GM23248 (cell line): ENCODE measurements at regions not wholly inside any gene's neighbourhood (a gene's known extent, or its start where the extent isn't known, plus 50 kb on each side); places are given as distances from the start of the nearest gene placed in this dataset.

ENCODE experiments used
- DNase-seq: peaks from one replicate; pipeline ENCODE4 v3.0.0-alpha.2; 2015
- H2AFZ ChIP-seq: fragments of 200-600 bp; sonication (generic); 2 replicates; pipeline ENCODE4 v1.6.1; 2016; ENCODE audit warnings: antibody characterized with exemption
- H3F3A ChIP-seq: fragments of 200-600 bp; sonication (generic); 2 replicates; pipeline ENCODE4 v1.6.1; 2016; ENCODE audit warnings: mild to moderate bottlenecking, antibody characterized with exemption, mixed run types; ENCODE audit not compliant: insufficient read depth
- H3K27ac ChIP-seq: fragments of 200-600 bp; sonication (generic); 2 replicates; pipeline ENCODE4 v1.5.1; 2016; ENCODE audit warnings: mild to moderate bottlenecking
- H3K27me3 ChIP-seq: fragments of 200-600 bp; sonication (generic); replicated peaks from 2 replicates; pipeline ENCODE4 v1.6.1; 2016; ENCODE audit warnings: mild to moderate bottlenecking; ENCODE audit not compliant: insufficient read depth
- H3K36me3 ChIP-seq: fragments of 200-600 bp; sonication (generic); 2 replicates; pipeline ENCODE4 v1.6.1; 2016; ENCODE audit warnings: low read depth, mild to moderate bottlenecking
- H3K4me1 ChIP-seq: fragments of 200-600 bp; sonication (generic); 2 replicates; pipeline ENCODE4 v1.6.1; 2016; ENCODE audit warnings: mild to moderate bottlenecking; ENCODE audit not compliant: insufficient read depth
- H3K4me2 ChIP-seq: fragments of 200-600 bp; sonication (generic); one replicate; pipeline ENCODE4 v1.6.1; 2016; ENCODE audit warnings: mild to moderate bottlenecking; ENCODE audit not compliant: unreplicated experiment
- H3K4me3 ChIP-seq: fragments of 200-600 bp; sonication (generic); 2 replicates; pipeline ENCODE4 v1.5.1; 2016; ENCODE audit warnings: mild to moderate bottlenecking
- H3K79me2 ChIP-seq: fragments of 200-600 bp; sonication (generic); 2 replicates; pipeline ENCODE4 v1.6.1; 2016; ENCODE audit warnings: mild to moderate bottlenecking; ENCODE audit not compliant: insufficient read depth
- H3K9ac ChIP-seq: fragments of 200-600 bp; sonication (generic); 2 replicates; pipeline ENCODE4 v1.6.1; 2016; ENCODE audit warnings: mild to moderate bottlenecking
- H3K9me2 ChIP-seq: fragments of 200-600 bp; sonication (generic); 2 replicates; pipeline ENCODE4 v1.6.1; 2016; ENCODE audit warnings: mixed run types, mild to moderate bottlenecking, moderate library complexity; ENCODE audit not compliant: insufficient read depth
- H3K9me3 ChIP-seq: fragments of 200-600 bp; sonication (generic); one replicate; pipeline ENCODE4 v1.6.1; 2017; ENCODE audit warnings: low read depth
- H4K20me1 ChIP-seq: fragments of 200-600 bp; sonication (generic); 2 replicates; pipeline ENCODE4 v1.6.0; 2016; ENCODE audit not compliant: insufficient read depth
- EZH2 ChIP-seq: fragments of 200-600 bp; sonication (generic); IDR thresholded peaks from 2 replicates; pipeline ENCODE4 v1.6.1; 2018; ENCODE audit warnings: antibody characterized with exemption, mild to moderate bottlenecking; ENCODE audit not compliant: insufficient read depth, poor library complexity, severe bottlenecking
- EZH2phosphoT487 ChIP-seq: fragments of 200-600 bp; sonication (generic); IDR thresholded peaks from 2 replicates; pipeline ENCODE4 v1.6.1; 2018; ENCODE audit warnings: antibody characterized with exemption, moderate library complexity, mild to moderate bottlenecking, low read depth; ENCODE audit not compliant: insufficient read depth
- WGBS, 2 experiments: methylation state at CpG; one replicate each; pipeline ENCODE4 v1.1.6; 2015 to 2017; ENCODE audit warnings: low lambda C conversion rate in 2 of 2, low coverage in 1 of 2; ENCODE audit errors: missing lambda C conversion rate in 2 of 2; 5-methylcytosine and 5-hydroxymethylcytosine counted together
- in situ Hi-C: fragments of 300-500 bp; cut with MboI; formaldehyde crosslinking; loops from 2 replicates; pipeline ENCODE4 v1.15.0; 2020

DNA sequence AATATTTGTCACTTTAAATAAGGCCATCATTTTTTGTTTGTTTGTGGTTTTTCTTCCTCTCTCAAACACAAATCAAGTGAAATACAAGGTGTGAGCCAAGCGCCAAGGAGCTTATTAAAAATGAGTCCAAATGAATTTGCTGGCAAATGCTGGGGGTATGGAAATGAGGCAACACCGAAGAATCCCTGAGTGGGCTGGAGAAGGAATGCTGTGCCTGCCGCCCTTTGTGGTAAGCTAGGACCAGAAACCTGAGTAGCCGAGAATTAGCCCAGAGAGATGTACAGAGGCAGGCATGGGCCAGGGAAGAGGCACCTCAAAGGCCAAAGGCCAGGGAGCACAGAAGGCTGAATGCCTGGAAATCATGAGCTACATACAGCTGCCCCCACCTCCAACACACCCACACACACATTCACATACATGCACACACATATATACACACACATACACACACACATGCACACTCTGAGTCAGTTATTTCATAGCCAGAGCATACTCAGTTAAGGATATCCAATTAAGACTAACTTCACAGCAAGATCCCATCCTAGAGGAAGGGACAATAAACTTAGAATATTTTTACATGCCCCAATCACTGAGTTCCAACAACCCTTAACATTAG is 266.1 kb upstream of the DYNLRB2 start:
- Histone ChIP-seq H4K20me1 (no peaks in the 10 kb centered on the region), H3K27me3 (no peaks in the 10 kb centered on the region), H3K36me3 (no peaks in the 10 kb centered on the region), H3K9me3 (no peaks in the 10 kb centered on the region), H3K4me3 (peak overlapping the region; percentile 38; the same call in 1 of the 2 replicates), H3K27ac (peak overlapping the region; percentile 89), H3K4me2 (peak overlapping the region; percentile 60), H2AFZ (0 out of 2 replicates have a peak overlapping the region, but pooled peaks have one; percentile 44), H3K9ac (peak overlapping the region; percentile 57), H3F3A (peaks cover 23% of the 10 kb centered on the region), H3K79me2 (no peaks in the 10 kb centered on the region), H3K4me1 (peaks cover 28% of the 10 kb centered on the region), H3K9me2 (no peaks in the 10 kb centered on the region)
- in situ Hi-C loops: no loop called here
- WGBS, 2 experiments: 4 to 5% methylated on average over 4 of the region's 4 CpGs
- peak; percentile 90 for DNase-seq
- TF ChIP-seq EZH2phosphoT487 (no peak), EZH2 (no peak)

GRCh38 chr16:80273635-80274538 is 266.9 kb upstream of the DYNLRB2 start:
- Histone ChIP-seq H3K4me2 (peak overlapping the region; percentile 60), H3K9ac (peak overlapping the region; percentile 57), H2AFZ (peak overlapping the region; percentile 44), H3K4me3 (peak overlapping the region; percentile 38; the same call in 1 of the 2 replicates), H3K79me2 (no peaks in the 10 kb centered on the region), H3F3A (peaks cover 23% of the 10 kb centered on the region), H3K27me3 (no peaks in the 10 kb centered on the region), H4K20me1 (no peaks in the 10 kb centered on the region), H3K4me1 (peaks cover 30% of the 10 kb centered on the region), H3K9me2 (no peaks in the 10 kb centered on the region), H3K9me3 (no peaks in the 10 kb centered on the region), H3K36me3 (no peaks in the 10 kb centered on the region), H3K27ac (peak overlapping the region; percentile 89)
- 0 out of 2 replicates have a peak, but pooled peaks have one; percentile 31 for TF ChIP-seq EZH2phosphoT487
- no peak for TF ChIP-seq EZH2
- DNase-seq: peak; percentile 82
- in situ Hi-C loops: no loop called here
- 43 to 46% methylated on average over 4 of the region's 4 CpGs for WGBS, 2 experiments

DNA sequence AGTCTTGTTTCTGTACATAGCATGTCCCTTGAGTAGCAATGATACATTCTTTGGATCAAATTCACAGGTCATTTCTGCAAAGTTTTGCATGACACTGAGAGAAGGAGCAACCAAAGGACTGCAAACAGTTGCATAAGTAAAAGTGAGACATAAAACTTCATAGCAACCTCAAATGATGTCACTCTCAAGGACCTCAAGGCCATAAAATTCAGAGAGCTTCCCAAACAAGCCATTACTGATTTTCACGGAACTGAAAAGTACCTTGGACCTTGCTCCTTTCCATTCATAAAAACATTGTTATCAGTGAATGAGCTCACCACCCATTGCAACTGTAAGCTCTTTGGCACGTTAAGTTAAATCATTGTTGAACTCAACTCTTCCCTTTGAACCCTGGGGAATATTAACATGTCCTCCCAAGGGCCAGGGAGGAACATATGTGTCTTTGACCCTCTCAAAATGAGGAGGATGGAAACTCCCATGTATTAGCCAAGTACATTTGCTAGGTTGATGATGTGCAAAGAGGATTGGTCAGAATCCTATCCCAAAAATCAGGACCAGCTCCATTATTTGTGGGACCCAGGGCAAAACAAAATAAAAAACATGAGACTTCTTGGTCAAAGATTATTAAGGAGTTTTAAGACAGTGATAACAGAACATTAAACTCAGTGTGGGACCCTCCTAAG is 275.0 kb upstream of the DYNLRB2 start:
- no peak overlapping the region for H3K4me2 ChIP-seq
- in situ Hi-C loops: no loop called here
- no peak overlapping the region for H3K9ac ChIP-seq
- H4K20me1 ChIP-seq: no peaks in the 10 kb centered on the region
- no peaks in the 10 kb centered on the region for H3K79me2 ChIP-seq
- H3K36me3 ChIP-seq: no peaks in the 10 kb centered on the region
- DNase-seq: peak; percentile 13
- no peak overlapping the region for H3K4me3 ChIP-seq
- H3F3A ChIP-seq: no peaks in the 10 kb centered on the region
- H3K9me3 ChIP-seq: no peaks in the 10 kb centered on the region
- H3K9me2 ChIP-seq: no peaks in the 10 kb centered on the region
- no peaks in the 10 kb centered on the region for H3K27me3 ChIP-seq
- no peak overlapping the region for H2AFZ ChIP-seq
- H3K4me1 ChIP-seq: peaks cover 5% of the 10 kb centered on the region; the same call in 1 of the 2 replicates
- H3K27ac ChIP-seq: no peak overlapping the region
- WGBS, 2 experiments: 86% methylated on average over 2 of the region's 2 CpGs
- TF ChIP-seq EZH2 (no peak), EZH2phosphoT487 (no peak)
